Choroid plexus epithelial cell (primary cell): ENCODE measurements at regions not wholly inside any gene's neighbourhood (a gene's known extent, or its start where the extent isn't known, plus 50 kb on each side); places are given as distances from the start of the nearest gene placed in this dataset.
A peak's percentile ranks its signal among the peaks of the same experiment; 100 is the strongest.

Experiments
- DNase-seq: peaks from one replicate; pipeline ENCODE4 v3.0.0-alpha.2; 2010; ENCODE audit warnings: low read depth
- H3K4me3 ChIP-seq: 2 replicates; pipeline ENCODE4 v1.5.1; 2011; ENCODE audit warnings: low read depth, mild to moderate bottlenecking, control low read depth, low read length, moderate library complexity
- TF ChIP-seq, protein P1 (sequence below): conservative IDR thresholded peaks from 2 replicates; pipeline ENCODE4 v1.5.1; 2011; ENCODE audit warnings: low read depth, mild to moderate bottlenecking, control low read depth, inconsistent platforms, low read length, moderate library complexity

- TF ChIP-seq, protein P1, sequence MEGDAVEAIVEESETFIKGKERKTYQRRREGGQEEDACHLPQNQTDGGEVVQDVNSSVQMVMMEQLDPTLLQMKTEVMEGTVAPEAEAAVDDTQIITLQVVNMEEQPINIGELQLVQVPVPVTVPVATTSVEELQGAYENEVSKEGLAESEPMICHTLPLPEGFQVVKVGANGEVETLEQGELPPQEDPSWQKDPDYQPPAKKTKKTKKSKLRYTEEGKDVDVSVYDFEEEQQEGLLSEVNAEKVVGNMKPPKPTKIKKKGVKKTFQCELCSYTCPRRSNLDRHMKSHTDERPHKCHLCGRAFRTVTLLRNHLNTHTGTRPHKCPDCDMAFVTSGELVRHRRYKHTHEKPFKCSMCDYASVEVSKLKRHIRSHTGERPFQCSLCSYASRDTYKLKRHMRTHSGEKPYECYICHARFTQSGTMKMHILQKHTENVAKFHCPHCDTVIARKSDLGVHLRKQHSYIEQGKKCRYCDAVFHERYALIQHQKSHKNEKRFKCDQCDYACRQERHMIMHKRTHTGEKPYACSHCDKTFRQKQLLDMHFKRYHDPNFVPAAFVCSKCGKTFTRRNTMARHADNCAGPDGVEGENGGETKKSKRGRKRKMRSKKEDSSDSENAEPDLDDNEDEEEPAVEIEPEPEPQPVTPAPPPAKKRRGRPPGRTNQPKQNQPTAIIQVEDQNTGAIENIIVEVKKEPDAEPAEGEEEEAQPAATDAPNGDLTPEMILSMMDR: no peak
- H3K4me3 ChIP-seq: no peak overlapping the region
- DNase-seq: peak; percentile 37
These were observed 125.8 kb upstream of the MRPS22 start for GRCh38 chr3:139218046-139218445.

GRCh38 chr3:139219463-139219862 lies 124.4 kb upstream of the MRPS22 start:
- no peak for DNase-seq
- no peak overlapping the region for H3K4me3 ChIP-seq
- TF ChIP-seq, protein P1: no peak

GRCh38 chr3:139222100-139222657 lies 121.6 kb upstream of the MRPS22 start:
- H3K4me3 ChIP-seq: no peak overlapping the region
- DNase-seq: peak; percentile 9
- TF ChIP-seq, protein P1: no peak

GRCh38 chr3:139225548-139225947 lies 118.3 kb upstream of the MRPS22 start:
- TF ChIP-seq, protein P1: no peak
- no peak overlapping the region for H3K4me3 ChIP-seq
- DNase-seq: no peak

GRCh38 chr3:139226731-139227130 lies 117.1 kb upstream of the MRPS22 start:
- no peak for DNase-seq
- no peak overlapping the region for H3K4me3 ChIP-seq
- TF ChIP-seq, protein P1: no peak

DNA sequence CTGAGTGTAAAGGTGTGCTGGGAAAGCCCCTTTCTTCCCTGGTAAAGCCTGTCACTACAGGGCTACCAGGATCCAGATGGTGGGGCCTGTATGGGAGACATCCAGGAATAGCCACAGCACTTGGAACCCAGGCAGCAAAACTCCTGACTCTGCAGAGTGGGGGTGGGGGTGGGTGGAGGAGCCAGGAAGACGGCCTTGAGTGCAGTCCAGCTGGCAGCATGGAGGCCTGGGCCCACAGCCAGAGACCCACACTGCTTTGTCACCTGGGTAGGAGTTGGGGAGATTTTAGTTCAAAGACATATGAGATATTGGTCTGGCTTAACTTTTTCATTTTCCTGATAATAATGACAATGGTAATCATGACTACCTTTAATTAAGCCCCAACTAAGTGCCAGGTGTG lies 116.7 kb upstream of the MRPS22 start:
- TF ChIP-seq, protein P1: no peak
- no peak for DNase-seq
- no peak overlapping the region for H3K4me3 ChIP-seq

DNA sequence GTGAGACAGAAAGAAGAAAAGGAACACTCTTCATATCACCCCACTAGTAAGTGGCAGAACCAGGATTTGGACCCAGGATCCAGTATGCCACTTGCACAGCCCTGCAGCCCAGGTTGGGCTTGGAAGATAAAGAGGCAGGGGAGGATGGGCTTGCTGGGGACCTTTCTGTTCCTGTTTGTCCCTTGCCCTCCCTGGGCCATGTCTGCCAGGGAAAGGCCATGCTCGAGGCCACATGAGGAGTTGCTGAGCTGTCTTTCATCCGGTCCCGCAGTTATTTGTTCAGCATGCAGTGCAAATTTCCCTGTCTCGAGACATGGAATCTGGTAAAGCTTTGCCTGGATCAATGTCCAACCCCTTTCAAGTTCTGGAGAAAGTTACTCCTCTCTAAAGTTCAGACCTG lies 116.0 kb upstream of the MRPS22 start:
- no peak for DNase-seq
- TF ChIP-seq, protein P1: no peak
- no peak overlapping the region for H3K4me3 ChIP-seq
